Keratinocyte (primary cell): ENCODE measurements at regions not wholly inside any gene's neighbourhood (a gene's known extent, or its start where the extent isn't known, plus 50 kb on each side); places are given as distances from the start of the nearest gene placed in this dataset.

Source experiments
- DNase-seq: peaks from one replicate; pipeline ENCODE4 v3.0.0-alpha.2; 2011; ENCODE audit warnings: low read depth, missing footprints, low spot score
- FAIRE-seq: peaks from 2 replicates; lab custom pipeline; 2011; peaks lifted over from hg19 to GRCh38; lab: Jason Lieb, UNC
- H2AFZ ChIP-seq: 2 replicates; pipeline ENCODE4 v1.6.0; 2012; ENCODE audit warnings: low read length, control low read depth, inconsistent platforms; ENCODE audit not compliant: control insufficient read depth
- H3K27ac ChIP-seq: 2 replicates; pipeline ENCODE4 v1.5.1; 2011; ENCODE audit warnings: low read length; ENCODE audit not compliant: control insufficient read depth, insufficient read depth
- H3K27me3 ChIP-seq: 3 replicates; pipeline ENCODE4 v1.6.0; 2011; ENCODE audit warnings: low read length; ENCODE audit not compliant: control insufficient read depth, insufficient read depth; ENCODE audit errors: extremely low read depth
- H3K36me3 ChIP-seq, 2 experiments: 2 replicates in 1 of 2; 3 replicates in 1 of 2; pipeline ENCODE4 v1.5.1; 2011; ENCODE audit warnings: low read length in 2 of 2, mild to moderate bottlenecking in 1 of 2; ENCODE audit not compliant: control insufficient read depth in 2 of 2, insufficient read depth in 2 of 2; ENCODE audit errors: extremely low read depth in 1 of 2
- H3K4me1 ChIP-seq: 3 replicates; pipeline ENCODE4 v1.5.1; 2011; ENCODE audit warnings: low read length; ENCODE audit not compliant: control insufficient read depth, insufficient read depth; ENCODE audit errors: extremely low read depth
- H3K4me2 ChIP-seq: 3 replicates; pipeline ENCODE4 v1.6.0; 2011; ENCODE audit warnings: low read depth, low read length; ENCODE audit not compliant: control insufficient read depth, insufficient read depth; ENCODE audit errors: extremely low read depth
- H3K4me3 ChIP-seq, 3 experiments: fragments of 200-600 bp in 1 of 3; sonication (generic) in 1 of 3; 2 replicates in 2 of 3; 3 replicates in 1 of 3; pipeline ENCODE4 v1.5.1; 2011 to 2016; ENCODE audit warnings: low read length in 3 of 3, mild to moderate bottlenecking in 3 of 3, control low read depth in 2 of 3, inconsistent platforms in 1 of 3, low read depth in 1 of 3, mixed read lengths in 1 of 3, mixed run types in 1 of 3, moderate library complexity in 1 of 3; ENCODE audit not compliant: control insufficient read depth in 2 of 3, insufficient read depth in 2 of 3; ENCODE audit errors: extremely low read depth in 1 of 3
- H3K79me2 ChIP-seq: 2 replicates; pipeline ENCODE4 v1.6.0; 2012; ENCODE audit warnings: low read length; ENCODE audit not compliant: control insufficient read depth, insufficient read depth
- H3K9ac ChIP-seq: 3 replicates; pipeline ENCODE4 v1.6.0; 2011; ENCODE audit warnings: low read length; ENCODE audit not compliant: control insufficient read depth, insufficient read depth; ENCODE audit errors: extremely low read depth
- H3K9me1 ChIP-seq: 3 replicates; pipeline ENCODE4 v1.6.0; 2011; ENCODE audit warnings: low read length; ENCODE audit not compliant: control insufficient read depth, insufficient read depth; ENCODE audit errors: extremely low read depth
- H3K9me3 ChIP-seq: 2 replicates; pipeline ENCODE4 v1.5.1; 2012; ENCODE audit warnings: low read depth, low read length; ENCODE audit not compliant: control insufficient read depth
- H4K20me1 ChIP-seq: 3 replicates; pipeline ENCODE4 v1.6.0; 2011; ENCODE audit warnings: low read length; ENCODE audit not compliant: control insufficient read depth, insufficient read depth; ENCODE audit errors: extremely low read depth
- EZH2 ChIP-seq: IDR thresholded peaks from one replicate; pipeline ENCODE4 v1.6.1; 2012; ENCODE audit warnings: inconsistent platforms, mild to moderate bottlenecking, low read length, moderate library complexity
- dilution Hi-C: fragments of 300-500 bp; cut with MboI; formaldehyde crosslinking; loops from one replicate; pipeline ENCODE4 v1.7.0; 2020; ENCODE audit warnings: low sequenced_read_pairs; ENCODE audit not compliant: extremely low pct_ligation_motif_present
- TF ChIP-seq, protein P1 (sequence below), 3 experiments: IDR thresholded peaks in 1 of 3; conservative IDR thresholded peaks in 1 of 3; optimal IDR thresholded peaks in 1 of 3; 2 replicates in 2 of 3; 3 replicates in 1 of 3; pipeline versions ENCODE3 to v1.5.1; 2011; ENCODE audit warnings: low read length in 3 of 3, mild to moderate bottlenecking in 3 of 3, moderate library complexity in 2 of 3, control low read depth in 1 of 3, inconsistent platforms in 1 of 3; ENCODE audit not compliant: insufficient read depth in 2 of 3; ENCODE audit errors: extremely low read depth in 1 of 3

DNA sequence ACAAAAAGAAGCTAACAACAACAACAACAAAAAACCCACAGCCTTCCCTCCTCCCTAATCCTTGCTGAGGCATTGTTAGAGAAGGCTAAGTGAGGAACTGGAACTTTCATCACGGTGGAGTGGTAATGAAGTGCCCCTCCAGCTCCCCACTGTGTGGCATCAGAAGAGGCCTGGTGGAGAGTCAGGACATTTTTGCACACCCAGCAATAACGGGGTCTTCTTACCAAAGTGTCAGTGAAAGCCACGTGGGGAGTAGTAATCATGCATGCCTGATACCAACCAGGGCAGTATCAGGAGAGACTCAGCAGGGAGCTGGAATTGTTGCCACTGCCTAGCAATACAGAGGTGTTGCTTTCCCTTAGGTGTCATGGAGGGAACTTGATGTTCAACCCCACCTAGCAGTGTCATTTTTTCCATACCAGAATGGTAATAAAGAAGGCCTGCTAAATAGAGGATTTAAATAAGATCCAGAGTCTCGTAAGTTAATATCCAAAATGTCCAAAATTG lies 299.7 kb upstream of the RGS6 start:
- Histone ChIP-seq H3K4me1 (no peaks in the 10 kb centered on the region), H3K9me3 (no peaks in the 10 kb centered on the region), H3K9ac (no peak overlapping the region), H3K36me3 (no peaks in the 10 kb centered on the region), H2AFZ (no peak overlapping the region), H3K4me2 (no peak overlapping the region), H3K9me1 (no peaks in the 10 kb centered on the region), H3K4me3 (no peak overlapping the region), H3K79me2 (no peaks in the 10 kb centered on the region), H3K27me3 (no peaks in the 10 kb centered on the region), H3K27ac (no peak overlapping the region), H4K20me1 (no peaks in the 10 kb centered on the region)
- FAIRE-seq: no peak
- dilution Hi-C loops: no loop called here
- no peak for DNase-seq
- no peak for TF ChIP-seq EZH2
- TF ChIP-seq, protein P1, sequence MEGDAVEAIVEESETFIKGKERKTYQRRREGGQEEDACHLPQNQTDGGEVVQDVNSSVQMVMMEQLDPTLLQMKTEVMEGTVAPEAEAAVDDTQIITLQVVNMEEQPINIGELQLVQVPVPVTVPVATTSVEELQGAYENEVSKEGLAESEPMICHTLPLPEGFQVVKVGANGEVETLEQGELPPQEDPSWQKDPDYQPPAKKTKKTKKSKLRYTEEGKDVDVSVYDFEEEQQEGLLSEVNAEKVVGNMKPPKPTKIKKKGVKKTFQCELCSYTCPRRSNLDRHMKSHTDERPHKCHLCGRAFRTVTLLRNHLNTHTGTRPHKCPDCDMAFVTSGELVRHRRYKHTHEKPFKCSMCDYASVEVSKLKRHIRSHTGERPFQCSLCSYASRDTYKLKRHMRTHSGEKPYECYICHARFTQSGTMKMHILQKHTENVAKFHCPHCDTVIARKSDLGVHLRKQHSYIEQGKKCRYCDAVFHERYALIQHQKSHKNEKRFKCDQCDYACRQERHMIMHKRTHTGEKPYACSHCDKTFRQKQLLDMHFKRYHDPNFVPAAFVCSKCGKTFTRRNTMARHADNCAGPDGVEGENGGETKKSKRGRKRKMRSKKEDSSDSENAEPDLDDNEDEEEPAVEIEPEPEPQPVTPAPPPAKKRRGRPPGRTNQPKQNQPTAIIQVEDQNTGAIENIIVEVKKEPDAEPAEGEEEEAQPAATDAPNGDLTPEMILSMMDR (optimal IDR thresholded peaks at IDR 0.05 in 1 of 3, IDR thresholded peaks at IDR 0.05 in 1 of 3, conservative IDR thresholded peaks at IDR 0.05 in 1 of 3; ENCODE audit: extremely low read depth in 1 of 3, insufficient read depth in 2 of 3, low read length in 3 of 3): no peak

DNA sequence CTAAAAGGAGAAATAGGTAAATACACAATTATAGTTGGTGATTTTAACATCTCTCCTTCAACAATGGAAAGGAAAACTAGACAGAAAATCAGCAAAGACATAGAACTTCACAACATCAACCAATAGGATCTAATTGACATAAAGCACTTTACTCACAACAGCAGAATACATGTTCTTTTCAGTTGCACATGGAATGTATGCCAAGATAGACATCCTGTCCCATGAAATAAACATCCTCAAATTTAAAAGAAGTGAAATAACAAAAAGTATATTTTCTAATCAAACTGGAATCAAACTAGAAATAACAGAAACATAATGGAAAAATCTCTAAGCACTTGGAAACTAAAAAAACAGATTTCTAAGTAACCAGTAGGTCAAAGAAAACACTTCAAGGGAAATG lies 296.2 kb upstream of the RGS6 start:
- Histone ChIP-seq H3K36me3 (no peaks in the 10 kb centered on the region), H4K20me1 (no peaks in the 10 kb centered on the region), H2AFZ (no peak overlapping the region), H3K9me3 (no peaks in the 10 kb centered on the region), H3K27ac (no peak overlapping the region), H3K9me1 (no peaks in the 10 kb centered on the region), H3K27me3 (no peaks in the 10 kb centered on the region), H3K4me1 (peaks cover 4% of the 10 kb centered on the region), H3K4me2 (no peak overlapping the region), H3K4me3 (no peak overlapping the region), H3K9ac (no peak overlapping the region), H3K79me2 (no peaks in the 10 kb centered on the region)
- no peak for TF ChIP-seq EZH2
- TF ChIP-seq, protein P1 (optimal IDR thresholded peaks at IDR 0.05 in 1 of 3, IDR thresholded peaks at IDR 0.05 in 1 of 3, conservative IDR thresholded peaks at IDR 0.05 in 1 of 3; ENCODE audit: extremely low read depth in 1 of 3, insufficient read depth in 2 of 3, low read length in 3 of 3): no peak
- DNase-seq: no peak
- FAIRE-seq: no peak
- dilution Hi-C loops: no loop called here
